NCI-H446 (cell line): ENCODE measurements at regions not wholly inside any gene's neighbourhood (a gene's known extent, or its start where the extent isn't known, plus 50 kb on each side); places are given as distances from the start of the nearest gene placed in this dataset.
"Not testable (repeated sequence)": the region's sequence is repeated elsewhere in the genome, so short reads cannot be mapped to it uniquely, and the experiment has no call there.

Source experiments
- DNase-seq, 2 experiments: peaks; one replicate each; lab custom pipeline; 2025; lab: John Stamatoyannopoulos, UW

- DNase-seq: no peak
Measured at GRCh38 chr5:71771191-71771590, 52.1 kb downstream of the CARTPT start.

GRCh38 chr5:71778678-71779276 is 59.7 kb downstream of the CARTPT start:
- DNase-seq: peak; percentile 14 to 53

- DNase-seq: no peak
Measured at GRCh38 chr5:71780597-71780996, 61.5 kb downstream of the CARTPT start.

- no peak for DNase-seq
Measured at GRCh38 chr5:71782393-71782770, 63.3 kb downstream of the CARTPT start.

GRCh38 chr5:71782771-71783770 is 64.0 kb downstream of the CARTPT start:
- peak; percentile 82 to 91 for DNase-seq

- no peak for DNase-seq
Measured at GRCh38 chr5:71783891-71784290, 64.8 kb downstream of the CARTPT start.

- no peak for DNase-seq
Measured at GRCh38 chr5:71786337-71787055, 67.4 kb downstream of the CARTPT start.

GRCh38 chr5:71788794-71789193 is 69.7 kb downstream of the CARTPT start:
- no peak for DNase-seq

- no peak for DNase-seq
Measured at GRCh38 chr5:71789746-71790145, 70.7 kb downstream of the CARTPT start.

GRCh38 chr5:71790433-71790832 is 71.4 kb downstream of the CARTPT start:
- DNase-seq: no peak

GRCh38 chr5:71792041-71792440 is 73.0 kb downstream of the CARTPT start:
- not testable (repeated sequence) for DNase-seq

GRCh38 chr5:71794061-71794695 is 75.1 kb downstream of the CARTPT start:
- no peak for DNase-seq

- no peak for DNase-seq
Measured at GRCh38 chr5:71802673-71803072, 83.6 kb downstream of the CARTPT start.

GRCh38 chr5:71806711-71807110 is 87.6 kb downstream of the CARTPT start:
- no peak for DNase-seq

GRCh38 chr5:71807909-71808308 is 88.8 kb downstream of the CARTPT start:
- DNase-seq: no peak

GRCh38 chr5:71809446-71809845 is 90.4 kb downstream of the CARTPT start:
- no peak for DNase-seq

GRCh38 chr5:71810023-71810422 is 90.9 kb downstream of the CARTPT start:
- no peak for DNase-seq

GRCh38 chr5:71810471-71811195 is 91.6 kb downstream of the CARTPT start:
- DNase-seq: no peak

GRCh38 chr5:71811779-71812178 is 92.7 kb downstream of the CARTPT start:
- DNase-seq: no peak

GRCh38 chr5:71816307-71816706 is 97.2 kb downstream of the CARTPT start:
- DNase-seq: no peak

GRCh38 chr5:71817891-71818290 is 98.8 kb downstream of the CARTPT start:
- no peak for DNase-seq
